ENCODE measurements at regions not wholly inside any gene's neighbourhood (a gene's known extent, or its start where the extent isn't known, plus 50 kb on each side); places are given as distances from the start of the nearest gene placed in this dataset.

- DNase-seq (ENCODE audit: low spot score) = no peak
Measured at GRCh38 chr1:90780981-90781380, 63.9 kb upstream of the BARHL2 start.

DNA sequence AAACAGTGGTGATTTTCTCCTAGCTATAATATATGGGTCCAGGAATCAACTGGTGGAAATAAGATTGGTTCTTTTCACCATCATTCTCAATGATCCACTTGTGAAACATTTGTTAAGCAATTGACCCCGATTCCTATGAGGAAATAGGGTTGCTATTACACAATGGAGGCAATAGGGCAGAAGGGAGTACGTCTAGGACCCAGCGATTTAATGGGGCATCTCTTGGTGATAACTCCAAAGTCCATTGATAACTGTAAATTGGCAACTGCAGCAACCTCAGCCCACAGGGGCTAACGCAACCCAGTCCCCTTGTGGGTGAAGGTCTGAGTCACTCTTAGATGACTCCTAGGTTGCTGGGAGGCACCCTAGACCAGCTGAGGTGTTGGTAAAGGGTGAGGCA lies 62.5 kb upstream of the BARHL2 start:
- no peak for DNase-seq (ENCODE audit: low spot score)

GRCh38 chr1:90778486-90778885 lies 61.4 kb upstream of the BARHL2 start:
- DNase-seq (ENCODE audit: low spot score) = no peak

GRCh38 chr1:90773812-90774211 lies 56.7 kb upstream of the BARHL2 start:
- no peak for DNase-seq (ENCODE audit: low spot score)

- no peak for DNase-seq (ENCODE audit: low spot score)
Measured at GRCh38 chr1:90768826-90769225, 51.7 kb upstream of the BARHL2 start.

GRCh38 chr1:90768098-90768497 lies 51.0 kb upstream of the BARHL2 start:
- DNase-seq (ENCODE audit: low spot score) = no peak
